Choroid plexus epithelial cell (primary cell): ENCODE measurements at regions not wholly inside any gene's neighbourhood (a gene's known extent, or its start where the extent isn't known, plus 50 kb on each side); places are given as distances from the start of the nearest gene placed in this dataset.

ENCODE experiments used
- DNase-seq: peaks from one replicate; pipeline ENCODE4 v3.0.0-alpha.2; 2010; ENCODE audit warnings: low read depth
- H3K4me3 ChIP-seq: 2 replicates; pipeline ENCODE4 v1.5.1; 2011; ENCODE audit warnings: low read depth, mild to moderate bottlenecking, control low read depth, low read length, moderate library complexity
- TF ChIP-seq, protein P1 (sequence below): conservative IDR thresholded peaks from 2 replicates; pipeline ENCODE4 v1.5.1; 2011; ENCODE audit warnings: low read depth, mild to moderate bottlenecking, control low read depth, inconsistent platforms, low read length, moderate library complexity

DNA sequence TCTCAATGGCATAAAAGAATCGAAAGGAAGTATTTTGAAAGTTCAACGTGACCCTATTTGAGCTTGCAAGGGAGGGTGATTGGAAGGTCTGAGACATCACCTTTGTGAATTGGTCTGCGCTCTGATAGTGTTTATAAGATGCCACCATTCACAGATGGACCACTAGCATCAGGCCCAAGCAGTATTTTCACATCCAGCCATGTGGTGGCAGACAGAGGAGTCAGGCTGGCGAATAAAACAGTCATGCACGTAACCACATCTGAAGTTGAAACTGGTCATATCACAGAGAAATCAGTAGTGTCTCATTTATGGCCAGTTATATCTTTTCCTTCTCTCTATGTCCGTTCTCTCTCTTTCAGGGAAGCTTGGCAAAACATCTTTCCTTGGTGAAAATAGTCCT is 170.1 kb upstream of the ONECUT1 start:
- no peak overlapping the region for H3K4me3 ChIP-seq
- no peak for DNase-seq
- TF ChIP-seq, protein P1, sequence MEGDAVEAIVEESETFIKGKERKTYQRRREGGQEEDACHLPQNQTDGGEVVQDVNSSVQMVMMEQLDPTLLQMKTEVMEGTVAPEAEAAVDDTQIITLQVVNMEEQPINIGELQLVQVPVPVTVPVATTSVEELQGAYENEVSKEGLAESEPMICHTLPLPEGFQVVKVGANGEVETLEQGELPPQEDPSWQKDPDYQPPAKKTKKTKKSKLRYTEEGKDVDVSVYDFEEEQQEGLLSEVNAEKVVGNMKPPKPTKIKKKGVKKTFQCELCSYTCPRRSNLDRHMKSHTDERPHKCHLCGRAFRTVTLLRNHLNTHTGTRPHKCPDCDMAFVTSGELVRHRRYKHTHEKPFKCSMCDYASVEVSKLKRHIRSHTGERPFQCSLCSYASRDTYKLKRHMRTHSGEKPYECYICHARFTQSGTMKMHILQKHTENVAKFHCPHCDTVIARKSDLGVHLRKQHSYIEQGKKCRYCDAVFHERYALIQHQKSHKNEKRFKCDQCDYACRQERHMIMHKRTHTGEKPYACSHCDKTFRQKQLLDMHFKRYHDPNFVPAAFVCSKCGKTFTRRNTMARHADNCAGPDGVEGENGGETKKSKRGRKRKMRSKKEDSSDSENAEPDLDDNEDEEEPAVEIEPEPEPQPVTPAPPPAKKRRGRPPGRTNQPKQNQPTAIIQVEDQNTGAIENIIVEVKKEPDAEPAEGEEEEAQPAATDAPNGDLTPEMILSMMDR = no peak

DNA sequence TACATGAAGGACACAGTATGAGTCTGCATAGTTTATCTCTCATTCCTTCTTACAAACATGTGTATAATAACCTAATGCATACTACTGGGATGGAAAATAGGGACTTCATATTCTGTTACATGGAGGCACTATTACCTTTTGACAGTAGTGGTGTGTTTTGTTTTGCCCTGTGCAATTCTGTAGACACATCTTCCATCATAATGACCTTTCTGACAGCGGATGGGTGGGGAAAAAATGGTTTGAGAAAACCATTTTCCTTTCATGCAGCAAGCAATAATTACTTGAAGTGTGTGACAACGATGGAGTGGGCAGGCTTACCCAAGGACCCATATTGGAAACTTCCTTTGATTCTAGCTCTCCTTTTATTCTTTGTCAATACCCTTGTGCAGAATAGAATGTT is 153.6 kb upstream of the ONECUT1 start:
- TF ChIP-seq, protein P1 = no peak
- DNase-seq = no peak
- H3K4me3 ChIP-seq = no peak overlapping the region

DNA sequence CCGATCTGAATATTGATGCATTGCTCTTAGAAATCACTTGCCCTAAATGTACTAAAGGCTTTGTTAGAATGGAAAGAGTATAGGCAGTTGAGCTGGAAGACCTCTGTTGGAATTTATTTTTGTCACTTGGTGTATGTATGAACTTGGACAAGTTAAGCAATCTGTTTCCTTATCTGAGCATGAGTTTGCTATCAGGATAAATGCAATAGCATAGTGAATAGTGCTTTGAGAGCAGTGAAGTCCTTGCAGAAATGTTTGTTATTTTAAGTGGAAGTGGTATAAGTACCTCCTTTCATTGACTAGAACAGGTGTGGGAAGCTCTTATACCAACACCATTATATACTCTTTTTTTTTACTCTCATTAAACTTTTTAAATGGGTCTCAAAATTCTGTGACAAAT is 146.4 kb upstream of the ONECUT1 start:
- H3K4me3 ChIP-seq = no peak overlapping the region
- TF ChIP-seq, protein P1 = no peak
- DNase-seq = no peak

DNA sequence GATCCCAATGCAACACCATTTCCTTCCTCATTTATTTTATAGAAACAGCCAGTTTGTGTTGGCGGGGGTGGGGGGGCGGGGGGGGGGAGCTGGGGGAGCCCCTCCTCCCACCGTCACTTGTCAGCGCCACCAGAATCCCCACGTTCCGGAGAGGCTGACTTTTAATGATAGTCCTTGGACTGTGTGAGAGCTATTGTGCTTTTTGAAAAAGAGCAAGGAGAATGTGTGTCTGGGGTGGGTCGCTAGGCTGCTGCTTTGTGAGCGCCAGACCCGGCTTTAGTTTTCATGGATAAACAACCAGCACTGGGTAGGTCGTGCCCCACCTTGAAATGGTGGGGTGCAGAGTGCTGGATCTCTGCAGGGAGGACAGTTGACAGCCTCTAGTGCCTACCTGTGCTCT is 135.0 kb upstream of the ONECUT1 start:
- no peak for DNase-seq
- TF ChIP-seq, protein P1 = no peak
- H3K4me3 ChIP-seq = no peak overlapping the region

DNA sequence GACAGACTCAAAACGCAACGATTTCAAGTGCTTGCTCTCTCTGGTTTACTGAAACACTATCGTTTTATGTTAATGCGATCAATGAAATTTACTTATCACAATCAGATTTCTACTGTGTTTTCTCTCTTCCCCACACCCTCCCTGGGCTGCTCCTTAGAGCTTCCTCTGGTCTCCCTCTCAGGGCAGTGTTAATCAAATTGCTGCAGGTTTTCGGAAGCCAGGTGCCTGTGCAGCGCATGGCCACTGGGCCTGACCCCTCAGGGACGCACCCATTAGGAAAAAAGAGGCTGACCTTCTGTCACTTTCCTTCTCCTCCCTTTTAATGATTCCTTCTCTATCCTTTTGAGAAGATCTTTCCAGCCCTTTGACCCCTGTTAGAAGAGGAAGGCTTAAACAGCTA is 134.5 kb upstream of the ONECUT1 start:
- DNase-seq = no peak

DNA sequence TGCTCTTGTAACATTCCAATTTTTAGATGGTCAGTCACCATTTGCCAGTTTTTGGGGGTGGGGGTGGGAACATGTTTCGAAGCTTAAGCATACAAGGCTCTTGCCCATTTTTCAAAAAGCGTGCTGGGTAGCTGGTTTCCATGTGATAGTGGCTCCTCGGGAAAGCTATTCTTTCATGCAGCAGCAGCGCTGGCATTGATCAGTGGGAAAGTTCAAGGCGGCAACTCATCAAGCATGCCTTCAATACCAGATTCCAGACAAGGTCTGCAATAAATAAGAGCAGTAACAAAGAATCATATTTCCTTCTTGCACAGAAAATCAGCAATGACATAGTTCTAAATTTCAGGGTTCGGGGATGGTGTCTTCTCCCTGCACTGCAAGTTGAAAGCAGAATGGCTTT is 133.5 kb upstream of the ONECUT1 start:
- H3K4me3 ChIP-seq = no peak overlapping the region
- TF ChIP-seq, protein P1 = no peak
- no peak for DNase-seq

More for the DNA sequence above, 134.5 kb upstream of the ONECUT1 start:
- H3K4me3 ChIP-seq = no peak overlapping the region
- TF ChIP-seq, protein P1 = no peak

DNA sequence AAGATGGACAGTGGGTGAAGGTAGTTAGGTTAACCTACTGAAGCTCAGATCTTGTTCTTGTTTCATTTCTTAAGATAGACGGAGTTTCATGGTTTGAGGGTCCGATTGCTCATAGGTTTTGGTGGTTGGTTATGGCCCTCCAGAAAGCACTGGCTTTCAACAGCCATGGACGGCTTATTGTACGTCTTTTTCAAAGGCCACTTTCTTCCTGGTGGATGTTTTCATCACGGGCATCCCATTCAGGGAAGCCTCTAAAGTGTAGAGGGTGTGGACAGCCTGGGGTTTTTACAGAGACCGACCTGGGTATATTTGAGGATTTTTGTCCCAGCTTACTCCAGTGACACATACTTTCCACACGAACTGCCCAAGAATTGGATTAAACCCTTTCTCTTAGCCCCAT is 132.7 kb upstream of the ONECUT1 start:
- H3K4me3 ChIP-seq = no peak overlapping the region
- TF ChIP-seq, protein P1 = no peak
- DNase-seq = no peak
